Right renal cortex interstitium (tissue), 3 donors: ENCODE measurements at regions not wholly inside any gene's neighbourhood (a gene's known extent, or its start where the extent isn't known, plus 50 kb on each side); places are given as distances from the start of the nearest gene placed in this dataset.

ENCODE experiments used
- DNase-seq, 3 donors: peaks; one replicate each; pipeline ENCODE4 v3.0.0-alpha.2; 2013; ENCODE audit warnings: low read depth in 3 of 3, low spot score in 2 of 3

GRCh38 chr22:48837341-48837935 is 990.2 kb downstream of the BRD1 start:
- DNase-seq: no peak

DNA sequence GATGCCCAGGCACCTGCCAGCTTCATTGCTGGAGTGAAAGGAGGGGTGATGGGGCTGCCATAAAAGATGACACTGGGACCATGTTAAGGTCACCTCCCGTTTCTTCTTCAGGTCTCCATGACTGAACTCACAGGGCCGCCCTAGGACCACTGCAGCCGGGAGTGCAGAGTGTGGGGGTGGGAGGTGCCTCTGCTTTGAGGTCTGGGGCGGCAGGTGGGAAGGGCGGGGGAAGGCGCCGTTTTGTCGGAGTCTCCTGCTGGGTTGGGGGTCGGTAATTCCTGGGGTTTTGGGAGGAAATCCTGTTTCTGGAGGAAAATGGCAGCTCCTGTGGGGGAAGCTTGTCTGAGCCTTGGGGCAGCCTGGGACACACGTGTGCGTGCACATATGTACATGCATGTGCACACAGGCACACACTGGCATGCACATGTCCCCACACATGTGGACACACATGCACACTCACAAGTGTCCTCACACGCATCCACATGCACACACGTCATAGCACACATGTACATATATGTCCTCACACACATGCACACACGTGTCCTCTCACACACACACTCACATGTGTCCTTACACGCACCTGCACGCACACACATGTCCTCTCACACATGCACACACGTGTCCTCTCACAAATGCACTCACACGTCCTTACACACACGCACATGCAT is 990.9 kb downstream of the BRD1 start:
- no peak for DNase-seq

GRCh38 chr22:48835857-48836672 is 991.6 kb downstream of the BRD1 start:
- no peak for DNase-seq

- no peak for DNase-seq
Observed at GRCh38 chr22:48835364-48835763, 992.3 kb downstream of the BRD1 start.

DNA sequence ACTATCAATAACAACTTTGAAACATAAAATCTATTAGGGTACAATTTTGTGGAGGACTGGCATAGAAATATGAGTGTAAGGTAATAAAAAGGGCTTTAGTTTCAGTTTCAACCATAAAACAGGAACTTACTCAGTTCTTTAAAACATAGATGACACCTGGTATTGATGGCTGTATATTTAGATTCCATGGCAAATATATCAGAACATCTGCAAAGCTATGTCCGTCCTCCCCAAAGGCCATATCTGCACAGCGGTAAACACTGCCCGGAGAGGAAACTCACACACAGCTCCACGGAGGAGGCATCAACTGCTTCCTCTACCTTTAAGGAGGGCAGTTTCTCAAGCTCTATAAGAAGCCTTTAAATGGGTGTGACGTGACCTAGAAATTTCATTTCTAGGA is 993.3 kb downstream of the BRD1 start:
- DNase-seq: no peak

- DNase-seq: no peak
Observed at GRCh38 chr22:48832592-48832991, 995.1 kb downstream of the BRD1 start.

DNA sequence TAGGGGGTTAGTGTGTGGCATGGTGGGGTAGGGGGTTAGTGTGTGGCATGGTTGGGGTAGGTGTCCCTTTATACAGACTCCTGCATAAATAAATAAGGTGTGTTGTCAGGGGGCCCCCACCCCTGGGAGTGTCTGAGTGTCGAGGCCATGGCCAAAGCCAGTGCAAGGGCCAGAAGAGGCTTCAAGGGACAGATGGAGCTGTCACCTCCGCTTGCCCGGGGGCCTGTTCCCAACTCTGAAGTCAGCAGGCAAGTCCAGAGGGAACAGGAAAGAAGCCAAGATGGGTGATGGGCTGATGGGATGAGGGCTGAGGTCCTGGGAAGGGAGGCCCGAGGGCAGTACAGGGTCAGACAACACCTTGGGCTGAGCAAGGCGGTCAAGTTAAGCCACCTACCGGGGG is 997.8 kb downstream of the BRD1 start:
- no peak for DNase-seq

DNA sequence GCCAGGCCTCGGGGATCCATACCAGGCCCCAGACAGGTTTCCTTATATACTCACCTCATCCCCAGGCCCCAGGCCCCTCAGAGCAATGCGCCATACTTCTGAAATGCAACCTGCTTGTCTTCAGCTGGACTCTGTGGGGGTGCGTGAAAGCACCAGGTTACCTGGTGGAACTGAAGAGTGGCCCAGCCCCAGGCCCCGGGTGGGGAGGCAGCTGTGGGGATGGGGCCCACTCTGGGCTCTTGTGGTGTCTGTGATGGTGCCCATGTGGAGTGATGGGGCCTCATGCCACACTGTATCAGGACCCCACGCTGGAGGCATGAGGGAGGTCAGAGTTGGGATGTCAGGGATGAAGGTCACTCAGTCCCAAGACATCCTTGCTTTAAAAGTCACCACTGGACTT is 999.0 kb downstream of the BRD1 start:
- DNase-seq: no peak

GRCh38 chr22:48827904-48828555 is 999.6 kb downstream of the BRD1 start:
- DNase-seq: no peak

DNA sequence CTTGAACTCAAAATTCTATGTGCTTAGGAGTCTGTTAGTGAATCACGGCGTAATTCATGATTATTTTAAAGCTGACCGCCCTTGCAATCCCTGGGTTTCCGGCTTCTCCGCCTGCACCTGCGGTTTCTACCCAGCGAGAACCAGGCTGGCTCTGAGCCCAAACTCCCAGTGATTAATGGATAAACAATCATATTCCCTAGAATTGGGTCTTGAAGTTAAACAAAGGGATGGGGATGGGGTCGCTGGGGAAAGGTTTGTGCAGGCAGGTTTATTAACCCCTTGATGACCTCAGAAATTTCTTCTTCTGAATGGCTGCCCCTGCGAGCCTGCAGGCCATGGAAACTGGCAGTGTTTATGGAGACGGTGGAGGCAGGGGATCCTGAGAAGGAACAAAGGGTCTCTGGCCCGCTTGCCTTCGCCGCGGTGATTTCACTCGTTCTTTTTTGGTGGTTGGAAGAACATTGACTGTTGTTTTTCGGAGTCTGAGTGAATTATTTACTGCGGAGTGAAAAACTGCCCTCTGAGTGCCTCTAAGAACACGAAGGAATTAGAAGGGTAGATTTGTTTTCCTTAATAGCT is 1000.3 kb downstream of the BRD1 start:
- peak in 1 of 3 donors; percentile 23 for DNase-seq

DNA sequence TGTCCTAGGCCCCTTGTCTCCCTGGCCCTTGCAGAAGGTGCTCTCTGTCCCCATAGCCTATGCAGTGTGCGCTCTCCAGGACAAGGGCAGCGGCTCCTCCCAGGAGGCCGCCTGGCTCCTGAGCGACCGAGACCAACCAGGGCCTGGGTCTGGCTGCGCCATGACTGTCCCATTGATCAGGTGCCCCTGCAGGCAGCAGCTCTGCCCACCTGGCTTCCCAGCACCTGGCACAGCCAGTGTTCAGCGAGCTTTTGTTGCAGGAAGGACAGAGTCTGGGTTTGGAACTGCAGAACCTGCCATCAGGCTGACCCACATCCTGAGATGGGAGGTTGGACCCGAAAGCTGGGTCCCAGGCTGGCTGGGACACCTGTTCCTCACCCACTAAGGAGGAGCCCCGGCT is 1001.1 kb downstream of the BRD1 start:
- no peak for DNase-seq

GRCh38 chr22:48825802-48826520 is 1001.7 kb downstream of the BRD1 start:
- no peak for DNase-seq

DNA sequence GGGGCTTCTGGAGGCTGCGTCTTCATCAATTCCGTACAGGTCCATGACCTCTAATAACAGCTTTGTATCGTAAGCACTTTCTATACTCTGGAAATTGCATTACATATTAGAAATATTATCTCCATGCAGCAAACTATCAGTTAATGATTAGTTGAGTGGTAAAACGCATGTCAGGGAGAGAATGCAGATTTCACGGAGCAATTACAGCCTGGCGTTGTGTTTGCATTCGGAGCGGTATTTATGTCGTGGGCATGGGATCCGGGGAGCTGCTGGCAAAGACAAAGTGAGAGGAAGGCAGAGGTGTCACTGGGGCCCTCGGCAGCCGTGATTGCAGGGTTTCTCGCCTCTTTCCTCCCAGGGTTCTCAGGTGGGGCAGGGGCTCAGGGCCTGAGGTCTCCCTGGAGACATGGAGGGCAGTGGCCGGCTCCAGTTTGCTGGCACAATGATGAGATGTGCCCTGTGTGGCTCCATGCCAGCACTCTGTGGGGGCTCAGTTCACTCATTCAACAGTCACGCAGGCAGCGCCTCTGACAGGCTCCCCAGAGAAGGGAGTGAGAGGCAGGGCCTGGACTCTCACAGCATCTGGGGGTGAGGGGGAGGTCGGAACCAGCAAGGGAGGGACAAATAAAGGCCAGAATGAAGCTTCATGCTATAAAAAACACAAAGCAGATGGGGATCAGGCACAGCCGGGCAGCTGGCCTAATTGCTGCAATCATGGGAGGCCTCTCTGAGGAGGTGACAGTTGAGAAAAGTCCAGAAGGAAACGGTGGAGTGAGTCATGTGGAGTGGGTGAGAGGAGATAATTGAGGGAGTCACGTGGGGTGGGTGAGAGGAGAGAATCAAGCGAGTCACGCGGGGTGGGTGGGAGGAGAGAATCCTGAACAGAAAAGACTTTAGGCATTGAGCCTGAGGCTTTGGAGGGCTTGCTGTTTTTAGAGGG is 1002.7 kb downstream of the BRD1 start:
- no peak for DNase-seq

DNA sequence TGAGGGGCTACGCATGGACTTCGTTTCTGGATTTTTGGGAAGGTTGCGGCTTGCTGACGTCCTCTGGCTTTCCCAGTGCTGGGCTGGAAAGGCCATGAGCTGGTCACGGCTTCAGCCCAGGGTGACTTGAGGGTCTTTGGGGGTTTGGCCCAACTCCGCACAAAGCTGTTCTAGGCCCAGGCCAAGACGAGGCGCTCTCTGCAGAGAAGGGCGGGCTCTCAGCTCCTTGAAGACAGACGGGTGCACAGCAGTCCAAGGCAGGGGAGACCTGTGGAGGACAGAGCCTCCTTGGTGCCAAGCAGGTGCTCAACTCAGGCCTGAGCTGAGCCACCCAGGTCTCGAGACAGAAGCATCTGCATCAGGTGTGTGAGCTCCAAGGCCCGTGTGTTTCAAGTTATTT is 1003.7 kb downstream of the BRD1 start:
- DNase-seq: no peak

DNA sequence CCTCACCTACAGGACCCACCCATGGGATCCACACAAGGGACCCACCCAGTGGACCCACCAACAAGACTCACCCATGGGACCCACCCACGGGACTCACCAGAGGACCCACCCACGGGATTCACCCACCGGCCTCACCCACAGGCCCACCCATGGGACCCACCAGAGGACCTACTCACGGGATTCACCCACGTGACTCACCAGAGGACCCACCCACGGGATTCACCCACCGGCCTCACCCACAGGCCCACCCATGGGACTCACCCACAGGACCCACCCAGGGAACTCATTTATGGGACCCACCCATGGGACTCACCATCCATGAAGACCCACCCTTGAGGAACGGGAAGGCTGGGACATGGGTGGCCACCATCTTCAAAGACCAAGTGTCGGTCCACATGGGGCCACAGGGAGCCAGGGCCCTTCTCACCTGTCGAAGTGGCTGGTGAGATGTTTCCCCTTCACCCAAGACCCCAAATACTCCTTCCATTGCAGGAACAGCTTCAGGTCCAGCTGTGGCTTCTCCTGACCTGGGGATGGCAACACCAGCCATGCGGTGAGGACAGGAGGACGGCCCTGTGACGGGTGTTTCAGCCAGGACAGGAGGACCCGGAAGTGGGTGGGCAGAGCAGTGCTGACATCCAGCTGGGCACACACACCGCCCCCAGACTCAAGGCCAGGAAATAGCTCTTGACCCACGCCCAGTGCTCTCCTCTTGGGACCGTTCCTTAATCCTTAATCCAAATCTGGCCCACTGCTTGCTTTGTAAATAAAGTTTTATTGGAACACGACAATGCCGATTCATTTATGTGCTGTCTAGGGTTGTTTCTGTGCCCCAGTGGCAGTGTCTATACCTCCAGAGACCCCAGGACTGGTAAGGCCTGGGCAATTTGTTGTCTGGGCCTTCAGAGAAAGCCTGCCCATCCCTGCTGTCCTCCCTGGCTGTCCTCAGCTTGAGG is 1005.1 kb downstream of the BRD1 start:
- DNase-seq: no peak

DNA sequence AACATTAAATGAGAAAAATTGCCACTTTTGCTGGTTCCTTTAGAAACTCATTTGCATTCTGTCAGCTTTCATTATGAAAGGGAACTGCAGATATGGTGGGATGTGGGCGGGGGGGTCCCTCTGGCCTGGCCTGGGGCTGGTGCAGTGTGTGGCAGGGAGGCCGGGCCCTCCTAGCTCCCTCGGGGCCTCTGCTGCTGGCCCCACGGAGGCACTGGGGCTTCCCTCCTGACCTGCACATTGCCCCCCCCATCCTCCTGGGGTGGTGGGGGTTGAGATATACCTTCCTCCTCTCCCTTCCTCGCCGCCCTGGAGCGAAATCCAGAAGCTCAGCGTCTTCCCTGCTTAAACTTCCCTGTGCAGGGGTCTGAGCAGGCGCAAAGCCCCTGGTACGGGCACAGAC is 1005.9 kb downstream of the BRD1 start:
- DNase-seq: no peak

- no peak for DNase-seq
Observed at GRCh38 chr22:48821346-48821690, 1006.4 kb downstream of the BRD1 start.
